Cardiac muscle cell (in vitro differentiated cells and primary cell): ENCODE measurements at regions not wholly inside any gene's neighbourhood (a gene's known extent, or its start where the extent isn't known, plus 50 kb on each side); places are given as distances from the start of the nearest gene placed in this dataset.
"Not testable (repeated sequence)": the region's sequence is repeated elsewhere in the genome, so short reads cannot be mapped to it uniquely, and the experiment has no call there.

ENCODE experiments used
- DNase-seq, 2 donors: peaks; one replicate each; pipeline versions ENCODE4 v3.0.0 to v3.0.0-alpha.2; 2010 to 2017; ENCODE audit warnings: low read depth in 1 of 2, low spot score in 1 of 2
- H3K27ac ChIP-seq: fragments of 200-600 bp; sonication (generic); 2 replicates; pipeline ENCODE4 v1.5.1; 2016
- H3K27me3 ChIP-seq: fragments of 200-600 bp; sonication (generic); 2 replicates; pipeline ENCODE4 v1.6.0; 2016; ENCODE audit warnings: control low read depth
- H3K36me3 ChIP-seq: fragments of 200-600 bp; sonication (generic); 2 replicates; pipeline ENCODE4 v1.5.1; 2016; ENCODE audit warnings: control low read depth
- H3K4me1 ChIP-seq: fragments of 200-600 bp; sonication (generic); 2 replicates; pipeline ENCODE4 v1.8.1; 2017; ENCODE audit warnings: low read depth, mild to moderate bottlenecking, mixed run types
- H3K4me3 ChIP-seq: fragments of 200-600 bp; sonication (generic); 2 replicates; pipeline ENCODE4 v1.5.1; 2016; ENCODE audit warnings: mild to moderate bottlenecking
- H3K9me3 ChIP-seq: fragments of 200-600 bp; sonication (generic); 2 replicates; pipeline ENCODE4 v1.5.1; 2017; ENCODE audit warnings: low read depth, mild to moderate bottlenecking, control low read depth
- TF ChIP-seq, protein P1 (sequence below): IDR thresholded peaks from 2 replicates; pipeline ENCODE4 v1.5.1; 2012; ENCODE audit warnings: low read depth, mild to moderate bottlenecking, low read length

DNA sequence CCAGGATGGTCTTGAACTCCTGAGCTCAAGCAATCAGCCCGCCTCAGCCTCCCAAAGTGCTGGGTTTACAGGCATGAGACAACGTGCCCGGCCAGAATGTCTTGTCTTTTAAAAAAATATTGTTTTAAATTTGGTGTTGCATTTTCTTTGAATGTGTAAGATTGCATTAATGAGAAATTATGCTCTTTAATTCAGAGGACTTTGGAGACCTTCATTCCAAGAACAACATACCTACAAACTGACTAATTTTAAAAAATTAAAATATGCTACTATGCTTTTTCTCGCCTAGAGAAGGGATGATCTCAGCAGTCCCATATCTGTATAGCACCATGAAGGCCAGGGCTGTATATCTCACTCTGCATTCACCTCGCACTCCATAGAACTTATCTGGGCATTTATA lies 204.3 kb upstream of the SLC7A11 start:
- H3K36me3 ChIP-seq = no peaks in the 10 kb centered on the region
- H3K27me3 ChIP-seq = no peaks in the 10 kb centered on the region
- no peak overlapping the region for H3K27ac ChIP-seq
- DNase-seq = no peak
- no peaks in the 10 kb centered on the region for H3K4me1 ChIP-seq
- H3K4me3 ChIP-seq = no peak overlapping the region
- TF ChIP-seq, protein P1, sequence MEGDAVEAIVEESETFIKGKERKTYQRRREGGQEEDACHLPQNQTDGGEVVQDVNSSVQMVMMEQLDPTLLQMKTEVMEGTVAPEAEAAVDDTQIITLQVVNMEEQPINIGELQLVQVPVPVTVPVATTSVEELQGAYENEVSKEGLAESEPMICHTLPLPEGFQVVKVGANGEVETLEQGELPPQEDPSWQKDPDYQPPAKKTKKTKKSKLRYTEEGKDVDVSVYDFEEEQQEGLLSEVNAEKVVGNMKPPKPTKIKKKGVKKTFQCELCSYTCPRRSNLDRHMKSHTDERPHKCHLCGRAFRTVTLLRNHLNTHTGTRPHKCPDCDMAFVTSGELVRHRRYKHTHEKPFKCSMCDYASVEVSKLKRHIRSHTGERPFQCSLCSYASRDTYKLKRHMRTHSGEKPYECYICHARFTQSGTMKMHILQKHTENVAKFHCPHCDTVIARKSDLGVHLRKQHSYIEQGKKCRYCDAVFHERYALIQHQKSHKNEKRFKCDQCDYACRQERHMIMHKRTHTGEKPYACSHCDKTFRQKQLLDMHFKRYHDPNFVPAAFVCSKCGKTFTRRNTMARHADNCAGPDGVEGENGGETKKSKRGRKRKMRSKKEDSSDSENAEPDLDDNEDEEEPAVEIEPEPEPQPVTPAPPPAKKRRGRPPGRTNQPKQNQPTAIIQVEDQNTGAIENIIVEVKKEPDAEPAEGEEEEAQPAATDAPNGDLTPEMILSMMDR = no peak
- no peaks in the 10 kb centered on the region for H3K9me3 ChIP-seq

DNA sequence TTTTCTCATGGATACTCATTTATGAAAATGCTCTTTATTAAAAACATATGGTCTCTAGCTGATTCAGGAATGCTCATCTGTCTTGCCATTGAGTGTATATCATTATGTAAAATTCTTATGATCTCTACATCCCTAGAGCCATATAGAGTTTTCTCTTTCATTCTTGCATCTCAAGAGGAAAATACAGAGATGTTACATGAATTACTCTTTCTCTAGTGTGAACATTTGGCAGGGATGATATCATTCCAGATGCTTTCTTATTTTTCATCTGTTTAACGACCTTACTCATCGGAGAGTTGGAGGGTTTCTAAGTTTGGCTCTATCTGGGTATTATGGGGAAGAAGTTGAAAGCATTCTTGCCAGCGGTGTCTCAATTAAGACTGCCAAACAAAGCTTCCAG lies 202.9 kb upstream of the SLC7A11 start:
- Histone ChIP-seq H3K27me3 (no peaks in the 10 kb centered on the region), H3K9me3 (no peaks in the 10 kb centered on the region), H3K27ac (no peak overlapping the region), H3K4me1 (no peaks in the 10 kb centered on the region), H3K4me3 (no peak overlapping the region), H3K36me3 (no peaks in the 10 kb centered on the region)
- TF ChIP-seq, protein P1 = no peak
- no peak for DNase-seq

DNA sequence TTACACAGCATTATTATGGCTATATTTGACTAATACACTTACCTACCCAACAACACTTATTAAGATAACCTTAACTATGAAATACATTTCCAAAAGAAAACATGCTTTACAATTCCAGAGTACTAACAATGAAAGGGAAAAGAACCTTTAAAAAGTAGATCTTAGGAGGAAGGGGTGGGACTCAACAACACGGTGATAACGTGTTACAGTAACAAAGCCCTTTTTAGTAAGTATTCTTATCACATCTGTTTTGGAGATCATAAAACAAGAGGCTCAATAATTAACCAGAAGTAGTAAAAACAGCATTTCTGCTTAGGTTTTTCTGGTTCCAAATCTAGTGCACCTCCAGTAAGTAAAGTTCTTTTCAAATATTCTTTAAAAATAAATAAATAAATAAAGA lies 202.1 kb upstream of the SLC7A11 start:
- DNase-seq = no peak
- TF ChIP-seq, protein P1 = no peak
- no peaks in the 10 kb centered on the region for H3K36me3 ChIP-seq
- H3K4me3 ChIP-seq = no peak overlapping the region
- no peaks in the 10 kb centered on the region for H3K27me3 ChIP-seq
- no peaks in the 10 kb centered on the region for H3K9me3 ChIP-seq
- H3K4me1 ChIP-seq = no peaks in the 10 kb centered on the region
- no peak overlapping the region for H3K27ac ChIP-seq

DNA sequence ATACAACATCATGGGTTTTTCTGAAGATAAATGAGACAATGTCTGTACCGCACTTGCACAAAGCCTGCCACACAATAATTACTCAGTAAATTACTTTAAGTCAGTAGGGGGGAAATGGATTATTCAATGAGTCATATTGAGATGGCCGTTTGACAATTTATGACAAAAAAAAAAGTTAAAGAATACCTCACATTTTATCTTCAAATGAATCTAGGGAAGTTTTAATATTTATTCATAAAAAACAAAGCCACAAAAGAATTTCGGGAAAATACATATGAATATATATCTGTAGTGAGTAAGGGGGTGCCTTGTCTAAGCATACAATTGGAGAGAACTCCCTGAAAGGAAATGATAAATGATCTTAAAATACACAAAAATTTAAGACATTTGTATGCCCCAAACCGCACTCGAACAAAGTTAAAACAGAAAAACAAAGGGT lies 197.0 kb upstream of the SLC7A11 start:
- Histone ChIP-seq H3K27ac (no peak overlapping the region), H3K9me3 (no peaks in the 10 kb centered on the region), H3K36me3 (no peaks in the 10 kb centered on the region), H3K27me3 (no peaks in the 10 kb centered on the region), H3K4me3 (no peak overlapping the region), H3K4me1 (no peaks in the 10 kb centered on the region)
- TF ChIP-seq, protein P1 = no peak
- no peak for DNase-seq

DNA sequence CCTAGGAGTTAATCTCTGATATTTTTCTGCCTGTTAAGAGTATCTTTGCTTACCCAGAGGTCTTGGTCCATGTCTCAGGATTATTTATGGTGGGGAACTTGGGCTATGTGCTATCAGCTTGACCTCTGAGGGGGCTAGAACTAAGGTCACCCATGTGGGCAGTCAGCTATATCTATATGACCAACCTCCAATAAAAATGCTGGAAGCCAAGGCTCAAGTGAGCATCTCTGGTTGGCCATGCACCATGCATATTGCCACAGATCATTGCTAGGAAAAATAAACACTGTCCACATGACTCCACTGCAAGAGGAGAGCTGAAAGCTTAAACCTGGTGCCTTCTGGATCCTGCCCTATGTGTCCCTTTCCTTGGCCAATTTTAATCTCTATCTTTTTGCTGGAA lies 196.5 kb upstream of the SLC7A11 start:
- H3K4me3 ChIP-seq = no peak overlapping the region
- H3K27me3 ChIP-seq = no peaks in the 10 kb centered on the region
- no peaks in the 10 kb centered on the region for H3K36me3 ChIP-seq
- no peaks in the 10 kb centered on the region for H3K9me3 ChIP-seq
- TF ChIP-seq, protein P1 = no peak
- H3K4me1 ChIP-seq = no peaks in the 10 kb centered on the region
- H3K27ac ChIP-seq = no peak overlapping the region
- no peak for DNase-seq

DNA sequence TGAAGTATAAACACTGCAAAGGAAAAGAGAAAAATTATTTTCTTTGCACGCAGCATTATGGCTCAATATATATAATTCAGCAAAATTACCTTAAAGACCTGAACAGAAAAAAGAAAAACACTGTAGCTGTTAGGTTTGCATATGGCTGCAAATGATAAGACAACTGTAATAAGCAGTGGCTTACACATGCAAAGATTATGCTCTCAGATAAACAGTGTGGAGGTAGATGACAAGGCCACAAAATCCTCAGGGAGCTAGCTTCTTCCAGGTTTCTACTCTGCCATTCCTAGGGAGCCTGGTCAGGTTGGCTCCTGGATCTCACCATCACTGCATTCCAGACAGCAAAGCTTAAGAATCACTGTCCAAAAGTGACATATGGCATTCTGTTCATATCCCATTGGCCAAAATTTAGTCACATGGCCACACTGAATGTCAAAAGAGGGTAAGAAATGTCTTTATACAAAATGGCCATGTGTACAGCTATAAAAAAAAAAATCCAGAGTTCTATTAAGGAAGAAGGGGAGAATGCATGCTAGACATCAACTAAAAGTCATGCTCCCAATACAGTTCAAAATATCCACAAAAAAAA lies 195.2 kb upstream of the SLC7A11 start:
- H3K4me3 ChIP-seq = no peak overlapping the region
- TF ChIP-seq, protein P1 = no peak
- H3K9me3 ChIP-seq = no peaks in the 10 kb centered on the region
- H3K4me1 ChIP-seq = no peaks in the 10 kb centered on the region
- no peaks in the 10 kb centered on the region for H3K27me3 ChIP-seq
- no peaks in the 10 kb centered on the region for H3K36me3 ChIP-seq
- DNase-seq = no peak
- H3K27ac ChIP-seq = no peak overlapping the region

DNA sequence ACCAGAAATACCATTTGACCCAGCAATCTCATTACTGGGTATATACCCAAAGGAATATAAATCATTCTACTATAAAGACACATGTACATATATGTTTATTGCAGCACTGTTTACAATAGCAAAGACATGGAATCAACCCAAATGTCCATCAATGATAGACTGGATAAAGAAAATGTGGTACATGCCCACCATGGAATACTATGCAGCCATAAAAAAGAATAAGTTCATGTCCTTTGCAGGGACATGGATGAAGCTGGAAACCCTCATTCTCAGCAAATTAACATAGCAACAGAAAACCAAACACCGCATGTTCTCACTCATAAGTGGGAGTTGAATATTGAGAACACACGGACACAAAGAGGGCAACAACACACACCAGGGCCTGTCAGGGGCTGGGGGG lies 193.6 kb upstream of the SLC7A11 start:
- H3K27ac ChIP-seq, DNase-seq: not testable (repeated sequence)

DNA sequence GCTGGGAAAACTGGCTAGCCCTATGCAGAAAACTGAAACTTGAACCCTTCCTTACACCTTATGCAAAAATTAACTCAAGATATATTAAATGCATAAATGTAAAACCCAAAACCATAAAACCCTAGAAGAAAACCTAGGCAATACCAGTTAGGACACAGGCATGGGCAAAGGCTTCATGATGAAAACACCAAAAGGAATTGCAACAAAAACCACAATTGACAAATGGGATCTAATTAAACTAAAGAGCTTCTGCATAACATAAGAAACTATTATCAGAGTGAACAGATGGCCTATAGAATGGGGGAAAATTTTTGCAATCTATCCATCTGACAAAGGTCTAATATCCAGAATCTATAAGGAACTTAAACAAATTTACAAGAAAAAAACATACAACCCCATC lies 192.9 kb upstream of the SLC7A11 start:
- H3K4me1 ChIP-seq, H3K4me3 ChIP-seq, H3K27ac ChIP-seq, DNase-seq, H3K27me3 ChIP-seq, H3K36me3 ChIP-seq, H3K9me3 ChIP-seq: not testable (repeated sequence)

More for the DNA sequence above, 193.6 kb upstream of the SLC7A11 start:
- H3K9me3 ChIP-seq, H3K36me3 ChIP-seq, H3K27me3 ChIP-seq, H3K4me1 ChIP-seq, H3K4me3 ChIP-seq: not testable (repeated sequence)
